SK-N-SH (cell line): ENCODE measurements at regions not wholly inside any gene's neighbourhood (a gene's known extent, or its start where the extent isn't known, plus 50 kb on each side); places are given as distances from the start of the nearest gene placed in this dataset.

Experiments
- CTCF ChIP-seq: fragments of 200-600 bp; sonication (generic); IDR thresholded peaks from 2 replicates; pipeline ENCODE4 v1.6.1; 2017; ENCODE audit warnings: antibody characterized with exemption, mild to moderate bottlenecking, moderate library complexity
- EZH2phosphoT487 ChIP-seq: fragments of 200-600 bp; sonication (generic); IDR thresholded peaks from 2 replicates; pipeline ENCODE4 v1.6.1; 2017; ENCODE audit warnings: low read depth, mixed run types, mild to moderate bottlenecking, antibody characterized with exemption, moderate library complexity, borderline replicate concordance
- GABPA ChIP-seq: IDR thresholded peaks from 2 replicates; pipeline ENCODE4 v1.4.0; 2012; ENCODE audit warnings: low read depth, mild to moderate bottlenecking
- IRF3 ChIP-seq: fragments of 150-350 bp; IDR thresholded peaks from 2 replicates; pipeline ENCODE4 v1.6.1; 2016; ENCODE audit warnings: mild to moderate bottlenecking, low read depth, low read length
- NFIC ChIP-seq: IDR thresholded peaks from 2 replicates; pipeline ENCODE4 v1.4.0; 2012; ENCODE audit warnings: borderline replicate concordance
- POLR2AphosphoS5 ChIP-seq: IDR thresholded peaks from 2 replicates; pipeline ENCODE4 v1.6.1; 2012; ENCODE audit warnings: low read depth, low read length
- SMC3 ChIP-seq: IDR thresholded peaks from 2 replicates; pipeline ENCODE4 v1.6.1; 2012; ENCODE audit warnings: low read depth, low read length, improper control_type of control experiment
- USF2 ChIP-seq: fragments of 150-350 bp; IDR thresholded peaks from 2 replicates; pipeline ENCODE4 v1.6.1; 2017; ENCODE audit warnings: antibody characterized with exemption, low read length, low read depth, borderline replicate concordance

GRCh38 chr9:106296426-106296825 is 566.5 kb upstream of the ZNF462 start:
- no peak for TF ChIP-seq EZH2phosphoT487
- no peak for TF ChIP-seq IRF3
- no peak for TF ChIP-seq GABPA
- no peak for TF ChIP-seq CTCF
- no peak for TF ChIP-seq SMC3
- no peak for TF ChIP-seq POLR2AphosphoS5
- no peak for TF ChIP-seq USF2
- TF ChIP-seq NFIC = no peak
